Endothelial cell of umbilical vein (primary cell): ENCODE measurements at regions not wholly inside any gene's neighbourhood (a gene's known extent, or its start where the extent isn't known, plus 50 kb on each side); places are given as distances from the start of the nearest gene placed in this dataset.

Source experiments
- EZH2 ChIP-seq: IDR thresholded peaks from 2 replicates; pipeline ENCODE4 v1.6.1; 2012; ENCODE audit warnings: borderline replicate concordance, low read depth, mild to moderate bottlenecking, moderate library complexity, low read length, inconsistent platforms; ENCODE audit not compliant: severe bottlenecking
- TF ChIP-seq, protein P1 (sequence below), 2 donors: IDR thresholded peaks; 1 replicate in 1 of 2; 2 replicates in 1 of 2; pipeline ENCODE4 v1.5.1; 2011; ENCODE audit warnings: low read length in 2 of 2, mild to moderate bottlenecking in 2 of 2, moderate library complexity in 2 of 2, control low read depth in 1 of 2, inconsistent platforms in 1 of 2, low read depth in 1 of 2; ENCODE audit not compliant: insufficient read depth in 1 of 2; ENCODE audit errors: extremely low read depth in 1 of 2

DNA sequence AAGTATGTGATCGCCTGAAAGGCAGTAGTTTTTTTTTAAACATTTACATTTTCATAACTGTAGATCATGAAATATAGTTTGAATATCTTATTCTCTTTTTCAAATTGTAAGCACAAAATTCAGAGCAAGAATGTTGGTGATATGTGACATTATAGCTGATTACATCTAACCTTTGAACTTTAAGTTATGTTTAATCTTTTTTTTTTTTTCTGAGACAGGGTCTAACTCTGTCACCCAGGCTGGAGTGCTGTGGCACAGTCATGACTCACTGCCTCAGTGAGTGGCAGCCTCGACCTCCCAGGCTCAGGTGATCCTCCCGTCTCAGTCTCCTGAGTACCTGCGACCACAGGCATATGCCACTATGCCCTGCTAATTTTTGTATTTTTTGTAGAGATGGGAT is 278.7 kb upstream of the NEBL start:
- TF ChIP-seq, protein P1, sequence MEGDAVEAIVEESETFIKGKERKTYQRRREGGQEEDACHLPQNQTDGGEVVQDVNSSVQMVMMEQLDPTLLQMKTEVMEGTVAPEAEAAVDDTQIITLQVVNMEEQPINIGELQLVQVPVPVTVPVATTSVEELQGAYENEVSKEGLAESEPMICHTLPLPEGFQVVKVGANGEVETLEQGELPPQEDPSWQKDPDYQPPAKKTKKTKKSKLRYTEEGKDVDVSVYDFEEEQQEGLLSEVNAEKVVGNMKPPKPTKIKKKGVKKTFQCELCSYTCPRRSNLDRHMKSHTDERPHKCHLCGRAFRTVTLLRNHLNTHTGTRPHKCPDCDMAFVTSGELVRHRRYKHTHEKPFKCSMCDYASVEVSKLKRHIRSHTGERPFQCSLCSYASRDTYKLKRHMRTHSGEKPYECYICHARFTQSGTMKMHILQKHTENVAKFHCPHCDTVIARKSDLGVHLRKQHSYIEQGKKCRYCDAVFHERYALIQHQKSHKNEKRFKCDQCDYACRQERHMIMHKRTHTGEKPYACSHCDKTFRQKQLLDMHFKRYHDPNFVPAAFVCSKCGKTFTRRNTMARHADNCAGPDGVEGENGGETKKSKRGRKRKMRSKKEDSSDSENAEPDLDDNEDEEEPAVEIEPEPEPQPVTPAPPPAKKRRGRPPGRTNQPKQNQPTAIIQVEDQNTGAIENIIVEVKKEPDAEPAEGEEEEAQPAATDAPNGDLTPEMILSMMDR (IDR thresholded peaks at IDR 0.05; ENCODE audit: extremely low read depth in 1 of 2, insufficient read depth in 1 of 2, low read depth in 1 of 2, low read length in 2 of 2) = no peak
- no peak for TF ChIP-seq EZH2
